ENCODE measurements at regions not wholly inside any gene's neighbourhood (a gene's known extent, or its start where the extent isn't known, plus 50 kb on each side); places are given as distances from the start of the nearest gene placed in this dataset.

DNA sequence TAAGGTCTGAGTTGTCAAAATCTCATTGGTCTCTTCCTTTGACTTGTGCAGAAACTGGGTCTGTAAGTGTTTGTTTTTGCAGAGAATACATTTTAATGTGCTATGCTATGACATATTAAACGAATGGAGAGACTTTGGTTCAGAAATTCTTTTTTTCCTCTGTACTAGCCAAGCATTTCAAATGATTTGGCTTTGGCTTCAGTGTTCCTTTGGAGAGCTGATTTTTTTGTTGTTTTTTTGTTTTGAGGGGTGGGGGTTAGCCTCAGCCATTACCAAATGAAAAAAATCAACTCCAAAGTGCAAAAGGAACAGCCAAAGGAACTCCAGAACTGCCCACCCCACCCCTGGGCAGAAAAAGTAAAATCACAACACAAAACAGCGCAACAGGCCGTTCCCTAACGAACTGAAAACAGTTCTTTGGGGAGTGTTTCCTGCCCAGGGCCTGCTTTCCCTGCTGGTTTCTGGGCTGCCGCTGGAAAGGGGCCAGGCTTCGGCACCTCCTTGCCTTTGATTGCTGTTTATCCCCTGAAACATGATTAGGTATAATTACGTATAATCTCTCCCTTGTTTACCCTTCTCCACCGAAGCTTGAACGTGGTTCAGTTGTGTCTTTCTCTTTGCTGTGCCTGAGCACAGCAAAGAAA is 57.6 kb upstream of the NEO1 start:
- TF ChIP-seq CTCF (IDR thresholded peaks at IDR 0.05; ENCODE audit: borderline replicate concordance, extremely low read depth, low read length, poor library complexity, severe bottlenecking) = no peak
- TF ChIP-seq EZH2 (IDR thresholded peaks at IDR 0.05; ENCODE audit: borderline replicate concordance, low read depth, low read length, severe bottlenecking) = no peak
